H1 (cell line): ENCODE measurements at regions not wholly inside any gene's neighbourhood (a gene's known extent, or its start where the extent isn't known, plus 50 kb on each side); places are given as distances from the start of the nearest gene placed in this dataset.

ENCODE experiments used
- CTCF ChIA-PET: fragments of 300-600 bp; sonication (Branson Sonifier 250); formaldehyde crosslinking; loops from one replicate; lab custom pipeline; 2021; ENCODE audit not compliant: partially characterized antibody; lab: Charles Lee
- POLR2A ChIA-PET: fragments of 300-600 bp; sonication (Branson Sonifier 250); formaldehyde crosslinking; loops from one replicate; lab custom pipeline; 2021; ENCODE audit warnings: inconsistent platforms; ENCODE audit not compliant: partially characterized antibody; lab: Charles Lee
- DNase-seq, 2 experiments: peaks; one replicate each; pipeline versions ENCODE4 v3.0.0 to v3.0.0-alpha.2; 2010 to 2022; ENCODE audit warnings: low spot score in 2 of 2, low read depth in 1 of 2, mixed read lengths in 1 of 2
- FAIRE-seq: peaks from 2 replicates; lab custom pipeline; 2011; peaks lifted over from hg19 to GRCh38; lab: Jason Lieb, UNC
- H2AFZ ChIP-seq: 2 replicates; pipeline ENCODE4 v1.8.1; 2012; ENCODE audit warnings: low read length, inconsistent platforms
- H2AK5ac ChIP-seq: 2 replicates; pipeline ENCODE4 v1.6.1; 2013; ENCODE audit warnings: low read depth, low read length
- H2BK120ac ChIP-seq: replicated peaks from 2 replicates; pipeline ENCODE3; 2013; ENCODE audit warnings: low read depth, low read length, inconsistent platforms
- H2BK12ac ChIP-seq: 2 replicates; pipeline ENCODE4 v1.6.1; 2013; ENCODE audit warnings: low read depth, low read length
- H2BK15ac ChIP-seq: 2 replicates; pipeline ENCODE4 v1.6.1; 2013; ENCODE audit warnings: low read length
- H2BK20ac ChIP-seq: 2 replicates; pipeline ENCODE4 v1.6.1; 2013; ENCODE audit warnings: low read length
- H2BK5ac ChIP-seq: 2 replicates; pipeline ENCODE4 v1.6.1; 2013; ENCODE audit warnings: low read depth, low read length
- H3K14ac ChIP-seq: 2 replicates; pipeline ENCODE4 v1.6.1; 2013; ENCODE audit warnings: inconsistent platforms; ENCODE audit not compliant: insufficient read length
- H3K18ac ChIP-seq: 2 replicates; pipeline ENCODE4 v1.6.1; 2013; ENCODE audit warnings: low read length; ENCODE audit errors: extremely low read depth
- H3K23ac ChIP-seq: 2 replicates; pipeline ENCODE4 v1.6.1; 2013; ENCODE audit warnings: inconsistent platforms; ENCODE audit not compliant: insufficient read length
- H3K23me2 ChIP-seq: 2 replicates; pipeline ENCODE4 v1.6.1; 2013; ENCODE audit warnings: low read depth, low read length
- H3K27ac ChIP-seq: 2 replicates; pipeline ENCODE4 v1.6.1; 2011; ENCODE audit warnings: low read depth, low read length, inconsistent platforms
- H3K27me3 ChIP-seq, 4 experiments: replicated peaks in 1 of 4; 1 replicate in 1 of 4; 2 replicates in 3 of 4; pipeline versions ENCODE4 v1.6.1 to v1.8.1; 2011 to 2013; ENCODE audit warnings: low read length in 3 of 4, mild to moderate bottlenecking in 3 of 4, inconsistent platforms in 2 of 4, mixed read lengths in 2 of 4, moderate library complexity in 1 of 4; ENCODE audit not compliant: control insufficient read depth in 3 of 4, insufficient read depth in 3 of 4; ENCODE audit errors: extremely low read depth in 1 of 4
- H3K36me3 ChIP-seq, 4 experiments: 2 replicates each; pipeline versions ENCODE4 v1.6.1 to v1.8.1; 2011 to 2013; ENCODE audit warnings: mild to moderate bottlenecking in 4 of 4, low read length in 3 of 4, moderate library complexity in 2 of 4, control low read depth in 1 of 4, inconsistent platforms in 1 of 4; ENCODE audit not compliant: insufficient read depth in 4 of 4, control insufficient read depth in 2 of 4
- H3K4ac ChIP-seq: replicated peaks from 2 replicates; pipeline ENCODE3; 2013; ENCODE audit warnings: low read length, low read depth, mixed read lengths, inconsistent platforms; ENCODE audit not compliant: insufficient read length
- H3K4me1 ChIP-seq, 4 experiments: replicated peaks in 1 of 4; 1 replicate in 1 of 4; 2 replicates in 3 of 4; pipeline versions ENCODE4 v1.6.1 to v1.8.1; 2011 to 2013; ENCODE audit warnings: low read length in 3 of 4, inconsistent platforms in 2 of 4, mixed read lengths in 1 of 4; ENCODE audit not compliant: insufficient read depth in 4 of 4, control insufficient read depth in 3 of 4
- H3K4me2 ChIP-seq, 2 experiments: 2 replicates each; pipeline versions ENCODE4 v1.6.1 to v1.8.1; 2011 to 2013; ENCODE audit warnings: low read depth in 2 of 2, low read length in 2 of 2, control low read depth in 1 of 2, inconsistent platforms in 1 of 2, mild to moderate bottlenecking in 1 of 2; ENCODE audit not compliant: insufficient read depth in 1 of 2
- H3K4me3 ChIP-seq, 4 experiments: fragments of 200-600, 300-600 bp in 1 of 4; sonication (generic), shearing (Covaris generic), sonication (Bioruptor Twin) in 1 of 4; 2 replicates each; pipeline versions ENCODE4 v1.5.1 to v1.8.1; 2011 to 2016; ENCODE audit warnings: low read length in 4 of 4, low read depth in 3 of 4, control low read depth in 2 of 4, inconsistent platforms in 2 of 4, mild to moderate bottlenecking in 2 of 4, mixed read lengths in 1 of 4, moderate library complexity in 1 of 4; ENCODE audit not compliant: insufficient read depth in 2 of 4; ENCODE audit errors: extremely low read depth in 1 of 4
- H3K56ac ChIP-seq: replicated peaks from 2 replicates; pipeline ENCODE3; 2013; ENCODE audit warnings: low read depth, mild to moderate bottlenecking, mixed read lengths, low read length, inconsistent platforms; ENCODE audit not compliant: insufficient read length
- H3K79me1 ChIP-seq: 2 replicates; pipeline ENCODE4 v1.6.1; 2013; ENCODE audit warnings: low read depth, low read length, control low read depth
- H3K79me2 ChIP-seq, 2 experiments: 2 replicates each; pipeline versions ENCODE4 v1.6.1 to v1.8.1; 2012 to 2013; ENCODE audit warnings: low read length in 2 of 2, mild to moderate bottlenecking in 2 of 2, inconsistent platforms in 1 of 2; ENCODE audit not compliant: insufficient read depth in 2 of 2, control insufficient read depth in 1 of 2
- H3K9ac ChIP-seq, 4 experiments: replicated peaks in 1 of 4; 1 replicate in 1 of 4; 2 replicates in 3 of 4; pipeline versions ENCODE4 v1.6.1 to v1.8.1; 2011 to 2013; ENCODE audit warnings: low read depth in 3 of 4, low read length in 3 of 4, control low read depth in 2 of 4, mild to moderate bottlenecking in 2 of 4, moderate library complexity in 2 of 4, inconsistent platforms in 1 of 4; ENCODE audit errors: extremely low read depth in 1 of 4
- H3K9me3 ChIP-seq, 2 experiments: 2 replicates each; pipeline versions ENCODE4 v1.6.1 to v1.8.1; 2012 to 2013; ENCODE audit warnings: mild to moderate bottlenecking in 2 of 2, moderate library complexity in 2 of 2, control low read depth in 1 of 2, inconsistent platforms in 1 of 2, low read depth in 1 of 2, low read length in 1 of 2, mixed read lengths in 1 of 2; ENCODE audit not compliant: insufficient read depth in 2 of 2
- H4K20me1 ChIP-seq, 2 experiments: replicated peaks in 1 of 2; 2 replicates each; pipeline versions ENCODE3 to v1.8.1; 2011 to 2013; ENCODE audit warnings: inconsistent platforms in 2 of 2, low read length in 2 of 2, mild to moderate bottlenecking in 1 of 2; ENCODE audit not compliant: insufficient read depth in 2 of 2, control insufficient read depth in 1 of 2
- H4K5ac ChIP-seq: 2 replicates; pipeline ENCODE4 v1.6.1; 2013; ENCODE audit warnings: low read length, low read depth, mixed read lengths, inconsistent platforms; ENCODE audit not compliant: insufficient read length
- H4K8ac ChIP-seq: 2 replicates; pipeline ENCODE4 v1.8.0; 2013; ENCODE audit warnings: mild to moderate bottlenecking, moderate library complexity, low read length, inconsistent platforms; ENCODE audit not compliant: insufficient read depth; ENCODE audit errors: extremely low read depth
- H4K91ac ChIP-seq: replicated peaks from 2 replicates; pipeline ENCODE3; 2013; ENCODE audit warnings: low read length, mixed read lengths, inconsistent platforms; ENCODE audit not compliant: insufficient read length
- ATF3 ChIP-seq: IDR thresholded peaks from 2 replicates; pipeline ENCODE4 v1.6.1; 2011; ENCODE audit warnings: low read depth, mild to moderate bottlenecking, low read length; ENCODE audit not compliant: insufficient read depth
- BCL11A ChIP-seq, 2 experiments: IDR thresholded peaks; one replicate each; pipeline ENCODE4 v1.6.1; 2011; ENCODE audit warnings: low read depth in 2 of 2, low read length in 2 of 2, mild to moderate bottlenecking in 2 of 2
- MAFK ChIP-seq: IDR thresholded peaks from 2 replicates; pipeline ENCODE4 v1.6.1; 2012; ENCODE audit warnings: low read depth, mild to moderate bottlenecking, improper control_type of control experiment, low read length
- NRF1 ChIP-seq: IDR thresholded peaks from 2 replicates; pipeline ENCODE4 v1.6.1; 2011; ENCODE audit warnings: mild to moderate bottlenecking, low read depth, low read length, improper control_type of control experiment
- PHF8 ChIP-seq: fragments of 200-600 bp; sonication (generic); conservative IDR thresholded peaks from 2 replicates; pipeline ENCODE4 v1.7.1; 2012; ENCODE audit warnings: low read depth, mild to moderate bottlenecking, inconsistent platforms, low read length, moderate library complexity
- POLR2A ChIP-seq, 2 experiments: IDR thresholded peaks; 1 replicate in 1 of 2; 2 replicates in 1 of 2; pipeline ENCODE4 v1.6.1; 2011; ENCODE audit warnings: low read depth in 2 of 2, low read length in 2 of 2, mild to moderate bottlenecking in 2 of 2; ENCODE audit errors: control extremely low read depth in 1 of 2
- SIX5 ChIP-seq: IDR thresholded peaks from 2 replicates; pipeline ENCODE4 v1.6.1; 2011; ENCODE audit warnings: mild to moderate bottlenecking, low read depth, low read length
- TEAD4 ChIP-seq: IDR thresholded peaks from 2 replicates; pipeline ENCODE4 v1.6.1; 2012; ENCODE audit warnings: low read depth, low read length, inconsistent platforms, mixed read lengths

- H3K4me2 ChIP-seq: no peak overlapping the region
- H3K4ac ChIP-seq: no peak overlapping the region
- ChIA-PET CTCF (interaction anchor here (1.7 kb wide), 1 partner anchor 10 kb away, joined by 4 read pairs; no protein-coding TSS in a partner anchor), POLR2A (no interaction called here)
- no peaks in the 10 kb centered on the region for H3K36me3 ChIP-seq
- DNase-seq (no peak), FAIRE-seq (no peak)
- no peak overlapping the region for H3K18ac ChIP-seq
- no peak overlapping the region for H2BK12ac ChIP-seq
- no peak overlapping the region for H4K8ac ChIP-seq
- H2BK20ac ChIP-seq: no peak overlapping the region
- H3K27ac ChIP-seq: no peak overlapping the region
- no peak overlapping the region for H4K5ac ChIP-seq
- no peaks in the 10 kb centered on the region for H4K20me1 ChIP-seq
- no peaks in the 10 kb centered on the region for H3K4me1 ChIP-seq
- H3K23ac ChIP-seq: no peak overlapping the region
- no peak overlapping the region for H3K14ac ChIP-seq
- no peak overlapping the region for H3K4me3 ChIP-seq
- H4K91ac ChIP-seq: no peak overlapping the region
- 0 out of 4 replicates have a peak, but pooled peaks cover 0 to 2% of the 10 kb centered on the region in 2 experiments for H3K9me3 ChIP-seq
- no peak overlapping the region for H3K56ac ChIP-seq
- no peak overlapping the region for H2BK5ac ChIP-seq
- no peaks in the 10 kb centered on the region for H3K79me1 ChIP-seq
- TF ChIP-seq NRF1 (no peak), PHF8 (no peak), BCL11A (IDR thresholded peaks at IDR 0.05; ENCODE audit: low read depth in 2 of 2, low read length in 2 of 2) (no peak), TEAD4 (no peak), ATF3 (no peak), MAFK (no peak), POLR2A (IDR thresholded peaks at IDR 0.05; ENCODE audit: control extremely low read depth in 1 of 2, low read depth in 2 of 2, low read length in 2 of 2) (no peak), SIX5 (no peak)
- no peak overlapping the region for H2BK120ac ChIP-seq
- no peak overlapping the region for H2AK5ac ChIP-seq
- no peaks in the 10 kb centered on the region for H3K27me3 ChIP-seq
- no peak overlapping the region for H2AFZ ChIP-seq
- H3K9ac ChIP-seq: no peak overlapping the region
- no peak overlapping the region for H2BK15ac ChIP-seq
- no peaks in the 10 kb centered on the region for H3K79me2 ChIP-seq
- no peaks in the 10 kb centered on the region for H3K23me2 ChIP-seq
These were observed 125.4 kb upstream of the PTCH1 start for GRCh38 chr9:95642189-95642588.
